ENCODE measurements at regions not wholly inside any gene's neighbourhood (a gene's known extent, or its start where the extent isn't known, plus 50 kb on each side); places are given as distances from the start of the nearest gene placed in this dataset.

GRCh38 chr15:69685512-69686452 lies 233.2 kb downstream of the RPLP1 start:
- no peaks in the 10 kb centered on the region for H3K36me3 ChIP-seq (ENCODE audit: insufficient read depth, low read length)
- H3K4me2 ChIP-seq (ENCODE audit: low read depth, low read length, poor library complexity, severe bottlenecking) = no peak overlapping the region
- H4K20me1 ChIP-seq (ENCODE audit: insufficient read depth, low read length, poor library complexity, severe bottlenecking) = no peaks in the 10 kb centered on the region
- H2AFZ ChIP-seq (ENCODE audit: low read length) = no peak overlapping the region
- no peak overlapping the region for H3K4me3 ChIP-seq (ENCODE audit: low read length, poor library complexity, severe bottlenecking)
- H3K9me2 ChIP-seq (replicated peaks; ENCODE audit: low read depth, low read length) = no peaks in the 10 kb centered on the region
- H3K79me2 ChIP-seq (ENCODE audit: insufficient read depth, low read length) = no peaks in the 10 kb centered on the region
- H3K9ac ChIP-seq (ENCODE audit: low read depth, low read length, poor library complexity, severe bottlenecking) = no peak overlapping the region
- H3K4me1 ChIP-seq (ENCODE audit: insufficient read depth, low read length, poor library complexity, severe bottlenecking) = peaks cover 5% of the 10 kb centered on the region
- H3K9me3 ChIP-seq (ENCODE audit: insufficient read depth, low read depth, low read length) = peaks cover 6% of the 10 kb centered on the region; the same call in 1 of the 2 replicates
- TF ChIP-seq CTCF (conservative IDR thresholded peaks at IDR 0.05; ENCODE audit: low read length) = no peak
- no peak for TF ChIP-seq EZH2phosphoT487 (IDR thresholded peaks at IDR 0.05; ENCODE audit: borderline replicate concordance)
- H3F3A ChIP-seq (ENCODE audit: low read depth) = no peaks in the 10 kb centered on the region
- no peaks in the 10 kb centered on the region for H3K27me3 ChIP-seq (ENCODE audit: insufficient read depth, low read length, poor library complexity, severe bottlenecking)

- Histone ChIP-seq H3K4me2 (ENCODE audit: low read depth, low read length, poor library complexity, severe bottlenecking) (no peak overlapping the region), H3K4me3 (ENCODE audit: low read length, poor library complexity, severe bottlenecking) (no peak overlapping the region), H2AFZ (ENCODE audit: low read length) (no peak overlapping the region), H3K79me2 (ENCODE audit: insufficient read depth, low read length) (no peaks in the 10 kb centered on the region), H3K36me3 (ENCODE audit: insufficient read depth, low read length) (no peaks in the 10 kb centered on the region), H4K20me1 (ENCODE audit: insufficient read depth, low read length, poor library complexity, severe bottlenecking) (no peaks in the 10 kb centered on the region), H3K9me3 (ENCODE audit: insufficient read depth, low read depth, low read length) (peaks cover 6% of the 10 kb centered on the region; the same call in 1 of the 2 replicates), H3K9ac (ENCODE audit: low read depth, low read length, poor library complexity, severe bottlenecking) (no peak overlapping the region), H3K27me3 (ENCODE audit: insufficient read depth, low read length, poor library complexity, severe bottlenecking) (no peaks in the 10 kb centered on the region), H3K9me2 (replicated peaks; ENCODE audit: low read depth, low read length) (no peaks in the 10 kb centered on the region), H3F3A (ENCODE audit: low read depth) (no peaks in the 10 kb centered on the region), H3K4me1 (ENCODE audit: insufficient read depth, low read length, poor library complexity, severe bottlenecking) (no peaks in the 10 kb centered on the region)
- TF ChIP-seq EZH2phosphoT487 (IDR thresholded peaks at IDR 0.05; ENCODE audit: borderline replicate concordance) (no peak), CTCF (conservative IDR thresholded peaks at IDR 0.05; ENCODE audit: low read length) (no peak)
Measured at GRCh38 chr15:69686626-69687025, 234.0 kb downstream of the RPLP1 start.

GRCh38 chr15:69689133-69689532 lies 236.5 kb downstream of the RPLP1 start:
- Histone ChIP-seq H3K36me3 (ENCODE audit: insufficient read depth, low read length) (no peaks in the 10 kb centered on the region), H3K9me3 (ENCODE audit: insufficient read depth, low read depth, low read length) (peaks cover 6% of the 10 kb centered on the region; the same call in 1 of the 2 replicates), H3F3A (ENCODE audit: low read depth) (no peaks in the 10 kb centered on the region), H3K9ac (ENCODE audit: low read depth, low read length, poor library complexity, severe bottlenecking) (no peak overlapping the region), H4K20me1 (ENCODE audit: insufficient read depth, low read length, poor library complexity, severe bottlenecking) (no peaks in the 10 kb centered on the region), H3K4me1 (ENCODE audit: insufficient read depth, low read length, poor library complexity, severe bottlenecking) (no peaks in the 10 kb centered on the region), H3K9me2 (replicated peaks; ENCODE audit: low read depth, low read length) (no peaks in the 10 kb centered on the region), H3K79me2 (ENCODE audit: insufficient read depth, low read length) (no peaks in the 10 kb centered on the region), H2AFZ (ENCODE audit: low read length) (no peak overlapping the region), H3K4me3 (ENCODE audit: low read length, poor library complexity, severe bottlenecking) (no peak overlapping the region), H3K27me3 (ENCODE audit: insufficient read depth, low read length, poor library complexity, severe bottlenecking) (no peaks in the 10 kb centered on the region), H3K4me2 (ENCODE audit: low read depth, low read length, poor library complexity, severe bottlenecking) (no peak overlapping the region)
- no peak for TF ChIP-seq CTCF (conservative IDR thresholded peaks at IDR 0.05; ENCODE audit: low read length)
- no peak for TF ChIP-seq EZH2phosphoT487 (IDR thresholded peaks at IDR 0.05; ENCODE audit: borderline replicate concordance)

Data from Loucy (cell line).